ENCODE measurements at regions not wholly inside any gene's neighbourhood (a gene's known extent, or its start where the extent isn't known, plus 50 kb on each side); places are given as distances from the start of the nearest gene placed in this dataset.

DNA sequence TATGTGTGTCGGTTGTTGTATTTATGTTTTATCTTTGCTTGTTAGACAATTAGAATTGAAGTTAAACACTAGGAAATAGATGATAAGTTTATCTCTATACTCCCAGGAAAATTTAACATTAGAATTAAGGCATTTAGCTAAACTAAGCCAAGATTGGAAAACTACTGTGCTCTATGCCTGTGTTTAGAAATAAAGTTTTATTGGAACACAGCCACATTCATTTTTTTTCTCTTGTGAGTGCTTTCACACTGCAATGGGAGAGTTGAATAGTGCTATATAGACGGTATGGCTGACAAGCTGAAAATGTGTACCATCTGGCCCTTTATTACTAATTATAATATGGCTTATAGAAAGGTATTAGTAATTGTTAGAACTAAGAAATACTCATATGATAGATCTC lies 186.7 kb upstream of the NUDT6 start:
- ATAC-seq (no peak), DNase-seq (no peak)
- Histone ChIP-seq H3K27ac (no peak overlapping the region), H3K9me3 (no peaks in the 10 kb centered on the region), H3K36me3 (no peaks in the 10 kb centered on the region), H3K4me1 (peaks cover 0 to 34% (median 5%) of the 10 kb centered on the region in 12 donors), H3K4me3 (no peak overlapping the region), H3K27me3 (no peaks in the 10 kb centered on the region)
- TF ChIP-seq, protein P1, sequence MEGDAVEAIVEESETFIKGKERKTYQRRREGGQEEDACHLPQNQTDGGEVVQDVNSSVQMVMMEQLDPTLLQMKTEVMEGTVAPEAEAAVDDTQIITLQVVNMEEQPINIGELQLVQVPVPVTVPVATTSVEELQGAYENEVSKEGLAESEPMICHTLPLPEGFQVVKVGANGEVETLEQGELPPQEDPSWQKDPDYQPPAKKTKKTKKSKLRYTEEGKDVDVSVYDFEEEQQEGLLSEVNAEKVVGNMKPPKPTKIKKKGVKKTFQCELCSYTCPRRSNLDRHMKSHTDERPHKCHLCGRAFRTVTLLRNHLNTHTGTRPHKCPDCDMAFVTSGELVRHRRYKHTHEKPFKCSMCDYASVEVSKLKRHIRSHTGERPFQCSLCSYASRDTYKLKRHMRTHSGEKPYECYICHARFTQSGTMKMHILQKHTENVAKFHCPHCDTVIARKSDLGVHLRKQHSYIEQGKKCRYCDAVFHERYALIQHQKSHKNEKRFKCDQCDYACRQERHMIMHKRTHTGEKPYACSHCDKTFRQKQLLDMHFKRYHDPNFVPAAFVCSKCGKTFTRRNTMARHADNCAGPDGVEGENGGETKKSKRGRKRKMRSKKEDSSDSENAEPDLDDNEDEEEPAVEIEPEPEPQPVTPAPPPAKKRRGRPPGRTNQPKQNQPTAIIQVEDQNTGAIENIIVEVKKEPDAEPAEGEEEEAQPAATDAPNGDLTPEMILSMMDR (IDR thresholded peaks at IDR 0.05), result no peak
- no peak for TF ChIP-seq POLR2A (IDR thresholded peaks at IDR 0.05)
- 87 to 95% (median 90%) methylated on average over 2 of the region's 2 CpGs for WGBS, 4 donors
- intact Hi-C loops (cut with DNase I), result loop anchor here in 8 of 10 donors (5.0 to 10.0 kb wide), 12 partner anchors 286 to 1216 kb away; partner anchors contain the start of gene SPRY1 (in 1 of the 8)

DNA sequence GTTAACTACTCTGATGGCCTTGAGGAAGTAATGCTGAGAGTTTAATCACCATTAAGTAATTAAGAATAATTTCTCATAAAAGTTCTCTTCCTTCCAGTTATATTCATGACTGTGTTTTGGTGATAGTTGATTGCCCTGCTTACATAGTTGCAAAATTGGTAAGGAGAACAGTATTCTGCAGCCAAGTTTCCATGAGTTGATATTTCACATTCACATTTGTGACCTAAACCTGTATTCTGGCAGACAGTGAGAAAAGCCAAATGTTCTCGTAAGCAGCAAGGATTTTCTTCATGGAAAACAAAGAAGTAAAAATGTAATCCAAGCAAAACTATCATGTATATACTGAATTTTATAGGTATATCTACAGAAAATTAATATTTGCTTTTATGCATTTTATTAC lies 187.8 kb upstream of the NUDT6 start:
- H3K4me3 ChIP-seq, result no peak overlapping the region
- H3K9me3 ChIP-seq, result no peaks in the 10 kb centered on the region
- DNase-seq (no peak), ATAC-seq (peak; percentile 54 to 73 (median 66))
- peak overlapping the region in 5 of 12 donors; percentile 11 to 61 (median 25) for H3K27ac ChIP-seq
- peaks cover 0 to 24% (median 4%) of the 10 kb centered on the region in 12 donors for H3K4me1 ChIP-seq
- TF ChIP-seq POLR2A (IDR thresholded peaks at IDR 0.05), result no peak
- TF ChIP-seq, protein P1 (IDR thresholded peaks at IDR 0.05), result no peak
- intact Hi-C loops (cut with DNase I), result loop anchor here in 4 of 10 donors (5.0 to 10.0 kb wide), 4 partner anchors 282 to 1007 kb away; partner anchors contain the start of gene SPRY1 (in 1 of the 4)
- H3K36me3 ChIP-seq, result no peaks in the 10 kb centered on the region
- 31 to 41% (median 40%) methylated on average over 1 of the region's 1 CpG for WGBS, 4 donors
- H3K27me3 ChIP-seq, result no peaks in the 10 kb centered on the region

DNA sequence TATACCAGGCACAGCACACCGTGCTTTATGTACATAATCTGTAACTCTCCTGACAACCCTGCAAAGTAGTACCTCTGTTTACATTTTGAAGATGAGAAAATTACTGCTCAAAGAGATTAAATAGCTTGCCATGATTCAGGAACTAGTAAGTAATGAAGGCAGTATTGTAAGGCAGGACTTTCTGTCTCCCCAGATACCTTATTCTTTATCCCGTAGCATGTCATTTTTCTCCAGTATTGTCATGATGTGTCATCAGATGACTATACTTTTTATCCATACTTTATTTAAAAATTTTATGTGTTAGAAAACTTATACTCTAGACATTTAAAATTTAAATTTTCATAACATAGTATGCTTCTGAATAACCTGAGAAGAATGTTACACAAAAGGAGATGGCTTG lies 188.3 kb upstream of the NUDT6 start:
- peaks cover 0 to 18% (median 4%) of the 10 kb centered on the region in 12 donors for H3K4me1 ChIP-seq
- intact Hi-C loops (cut with DNase I), result loop anchor here in 4 of 10 donors (5.0 to 10.0 kb wide), 4 partner anchors 282 to 1007 kb away; partner anchors contain the start of gene SPRY1 (in 1 of the 4)
- no peak for TF ChIP-seq POLR2A (IDR thresholded peaks at IDR 0.05)
- TF ChIP-seq, protein P1 (IDR thresholded peaks at IDR 0.05), result no peak
- no peaks in the 10 kb centered on the region for H3K27me3 ChIP-seq
- ATAC-seq, result no peak
- no peak for DNase-seq
- no peak overlapping the region for H3K4me3 ChIP-seq
- no peaks in the 10 kb centered on the region for H3K36me3 ChIP-seq
- no peaks in the 10 kb centered on the region for H3K9me3 ChIP-seq
- peak overlapping the region in 4 of 12 donors; percentile 11 to 61 (median 26) for H3K27ac ChIP-seq
- WGBS, 4 donors, result 70 to 95% (median 90%) methylated on average over 2 of the region's 2 CpGs

DNA sequence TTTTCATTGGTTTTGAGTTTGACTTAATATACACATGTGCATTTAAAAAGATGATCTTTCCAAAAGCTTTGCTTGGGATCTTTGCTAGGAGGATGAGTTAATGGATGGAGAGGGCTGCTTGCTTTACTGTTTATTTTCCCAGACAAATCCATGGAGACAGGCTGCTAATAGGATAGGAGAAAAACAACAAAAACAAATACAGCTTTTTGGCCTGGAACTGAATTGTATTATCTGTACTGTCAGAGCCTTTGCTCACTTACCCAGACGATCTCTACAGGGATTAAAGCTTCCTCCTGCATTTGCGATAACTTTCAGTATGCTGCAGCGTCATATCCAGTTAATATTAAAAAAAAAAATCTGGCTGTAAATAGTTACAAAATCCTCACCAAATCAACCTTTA lies 190.8 kb upstream of the NUDT6 start:
- Histone ChIP-seq H3K4me1 (peaks cover 0 to 18% (median 4%) of the 10 kb centered on the region in 12 donors), H3K27me3 (no peaks in the 10 kb centered on the region), H3K9me3 (no peaks in the 10 kb centered on the region), H3K27ac (peak overlapping the region in 7 of 12 donors; percentile 6 to 63 (median 38)), H3K4me3 (peak overlapping the region in 3 of 12 donors; percentile 2 to 22 (median 10)), H3K36me3 (no peaks in the 10 kb centered on the region)
- TF ChIP-seq POLR2A (IDR thresholded peaks at IDR 0.05), result no peak
- TF ChIP-seq, protein P1 (IDR thresholded peaks at IDR 0.05), result no peak
- intact Hi-C loops (cut with DNase I), result loop anchor here in 4 of 10 donors (5.0 to 10.0 kb wide), 4 partner anchors 279 to 1004 kb away; partner anchors contain the start of gene SPRY1 (in 1 of the 4)
- peak in 2 of 4 donors; percentile 59 to 75 for ATAC-seq
- 51 to 73% (median 55%) methylated on average over 3 of the region's 3 CpGs for WGBS, 4 donors
- no peak for DNase-seq

Data from heart left ventricle (tissue), 16 donors.